ENCODE measurements at regions not wholly inside any gene's neighbourhood (a gene's known extent, or its start where the extent isn't known, plus 50 kb on each side); places are given as distances from the start of the nearest gene placed in this dataset.

GRCh38 chr4:141349236-141349635, 128.5 kb downstream of the ZNF330 start:
- TF ChIP-seq GABPA (IDR thresholded peaks at IDR 0.05 in 1 of 2, conservative IDR thresholded peaks at IDR 0.05 in 1 of 2) (no peak), CTCF (IDR thresholded peaks at IDR 0.05; ENCODE audit: low read depth, low read length, missing input control) (no peak), JUND (IDR thresholded peaks at IDR 0.05) (no peak), MAX (IDR thresholded peaks at IDR 0.05) (no peak), RAD21 (IDR thresholded peaks at IDR 0.05) (no peak), TAF1 (conservative IDR thresholded peaks at IDR 0.05) (no peak), HNF4A (conservative IDR thresholded peaks at IDR 0.05) (no peak), FOXA1 (IDR thresholded peaks at IDR 0.05) (no peak), ZBTB33 (IDR thresholded peaks at IDR 0.05) (no peak), ATF3 (IDR thresholded peaks at IDR 0.05) (no peak), YY1 (IDR thresholded peaks at IDR 0.05) (no peak), EGR1 (IDR thresholded peaks at IDR 0.05; ENCODE audit: low read depth in 2 of 2) (no peak), REST (IDR thresholded peaks at IDR 0.05) (no peak), SP1 (IDR thresholded peaks at IDR 0.05) (no peak)
